ENCODE measurements at regions not wholly inside any gene's neighbourhood (a gene's known extent, or its start where the extent isn't known, plus 50 kb on each side); places are given as distances from the start of the nearest gene placed in this dataset.

DNA sequence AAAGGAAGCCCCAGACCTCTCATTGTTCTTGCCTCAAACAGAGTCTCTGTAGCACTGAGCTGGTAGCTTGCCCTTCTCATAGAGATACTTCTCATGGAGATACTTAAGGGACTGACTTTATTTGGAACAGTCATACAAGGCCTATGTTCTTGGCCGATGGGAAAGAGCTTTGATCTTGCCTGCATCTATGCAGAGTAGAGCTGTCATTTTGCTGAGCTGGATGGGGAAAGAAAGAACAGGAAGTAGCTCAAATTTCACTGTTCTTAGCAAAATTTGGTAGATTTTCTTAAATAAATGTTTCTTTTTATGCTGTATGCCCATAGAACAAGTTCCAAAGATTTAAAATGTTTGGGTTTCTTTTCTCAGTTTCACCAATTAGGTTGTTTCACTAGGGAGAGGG lies 119.3 kb upstream of the SEC61G start:
- TF ChIP-seq POLR2A (IDR thresholded peaks at IDR 0.05; ENCODE audit: low read length) (no peak), GATA1 (IDR thresholded peaks at IDR 0.05; ENCODE audit: low read depth, low read length) (no peak)
